Coronary artery (tissue), 2 donors: ENCODE measurements at regions not wholly inside any gene's neighbourhood (a gene's known extent, or its start where the extent isn't known, plus 50 kb on each side); places are given as distances from the start of the nearest gene placed in this dataset.
A peak's percentile ranks its signal among the peaks of the same experiment; 100 is the strongest.

Experiments used
- DNase-seq: peaks from one replicate; pipeline ENCODE4 v3.0.0-alpha.2; 2017; ENCODE audit warnings: low spot score
- H3K27ac ChIP-seq, 2 donors: fragments of 200-600 bp; sonication (generic); one replicate each; pipeline ENCODE4 v1.5.1; 2016 to 2019
- H3K4me3 ChIP-seq: fragments of 200-600 bp; sonication (generic); 2 replicates; pipeline ENCODE4 v1.5.1; 2016; ENCODE audit warnings: mild to moderate bottlenecking, moderate library complexity
- CTCF ChIP-seq: fragments of 200-600 bp; sonication (generic); IDR thresholded peaks from one replicate; pipeline ENCODE4 v1.5.1; 2019; ENCODE audit warnings: antibody characterized with exemption

- no peak for DNase-seq
- no peak for TF ChIP-seq CTCF
- H3K27ac ChIP-seq = no peak overlapping the region
- no peak overlapping the region for H3K4me3 ChIP-seq
Observed at GRCh38 chr13:91153372-91153771, 194.1 kb upstream of the MIR17HG start.

GRCh38 chr13:91154558-91155353 is 192.7 kb upstream of the MIR17HG start:
- TF ChIP-seq CTCF = no peak
- H3K4me3 ChIP-seq = no peak overlapping the region
- DNase-seq = no peak

GRCh38 chr13:91155512-91156114 is 191.9 kb upstream of the MIR17HG start:
- TF ChIP-seq CTCF = no peak
- H3K4me3 ChIP-seq = no peak overlapping the region
- no peak for DNase-seq
- H3K27ac ChIP-seq = peak overlapping the region in 1 of 2 donors; percentile 13

More at GRCh38 chr13:91154558-91155353, 192.7 kb upstream of the MIR17HG start:
- peak overlapping the region in 1 of 2 donors; percentile 20 for H3K27ac ChIP-seq

GRCh38 chr13:91157273-91158016 is 190.0 kb upstream of the MIR17HG start:
- TF ChIP-seq CTCF = no peak
- DNase-seq = no peak
- H3K27ac ChIP-seq = no peak overlapping the region
- H3K4me3 ChIP-seq = no peak overlapping the region

GRCh38 chr13:91158017-91158395 is 189.5 kb upstream of the MIR17HG start:
- Histone ChIP-seq H3K27ac (no peak overlapping the region), H3K4me3 (no peak overlapping the region)
- no peak for TF ChIP-seq CTCF
- no peak for DNase-seq

- H3K27ac ChIP-seq = no peak overlapping the region
- no peak for DNase-seq
- no peak for TF ChIP-seq CTCF
- H3K4me3 ChIP-seq = no peak overlapping the region
Observed at GRCh38 chr13:91162180-91162579, 185.3 kb upstream of the MIR17HG start.
